Panc1 (cell line): ENCODE measurements at regions not wholly inside any gene's neighbourhood (a gene's known extent, or its start where the extent isn't known, plus 50 kb on each side); places are given as distances from the start of the nearest gene placed in this dataset.
"Not testable (repeated sequence)": the region's sequence is repeated elsewhere in the genome, so short reads cannot be mapped to it uniquely, and the experiment has no call there.

Experiments
- ATAC-seq: fragments of 200-7000 bp; cut with Tn5 transposase; 2 replicates; pipeline ENCODE4 v1.9.1; 2020; ENCODE audit warnings: mild to moderate bottlenecking, moderate library complexity
- BruUV-seq: library from RNA; stranded (reverse); fragments of 400-500 nt; replicated peaks from 2 replicates; lab custom pipeline; 2021; lab: Mats Ljungman, UMichigan
- CTCF ChIA-PET: fragments of 300-600 bp; sonication (Branson Sonifier 250); formaldehyde crosslinking; loops from one replicate; lab custom pipeline; 2022; ENCODE audit warnings: antibody characterized with exemption; lab: Charles Lee
- POLR2A ChIA-PET: fragments of 300-600 bp; sonication (Branson Sonifier 250); formaldehyde crosslinking; loops from one replicate; lab custom pipeline; 2022; ENCODE audit warnings: antibody characterized with exemption; lab: Charles Lee
- DNase-seq: peaks from one replicate; pipeline ENCODE4 v3.0.0-alpha.2; 2010; ENCODE audit warnings: low read depth, low spot score
- H3K27ac ChIP-seq: 2 replicates; pipeline ENCODE4 v1.5.1; 2011; ENCODE audit warnings: mild to moderate bottlenecking, low read length, inconsistent platforms
- H3K27me3 ChIP-seq: fragments of 200-500 bp; sonication (Bioruptor generic); 2 replicates; pipeline ENCODE4 v1.6.0; 2014; ENCODE audit warnings: low read length, inconsistent platforms; ENCODE audit not compliant: control insufficient read depth, insufficient read depth
- H3K36me3 ChIP-seq: fragments of 200-500 bp; sonication (Bioruptor generic); 2 replicates; pipeline ENCODE4 v1.5.1; 2014; ENCODE audit warnings: inconsistent platforms, mild to moderate bottlenecking, low read length, moderate library complexity; ENCODE audit not compliant: control insufficient read depth, insufficient read depth
- H3K4me1 ChIP-seq: 2 replicates; pipeline ENCODE4 v1.5.1; 2011; ENCODE audit warnings: inconsistent platforms, mild to moderate bottlenecking, low read length, moderate library complexity; ENCODE audit not compliant: control insufficient read depth, insufficient read depth
- H3K4me3 ChIP-seq, 2 experiments: 2 replicates each; pipeline ENCODE4 v1.5.1; 2011 to 2012; ENCODE audit warnings: low read depth in 2 of 2, low read length in 2 of 2, mild to moderate bottlenecking in 2 of 2, inconsistent platforms in 1 of 2, moderate library complexity in 1 of 2
- H3K9me3 ChIP-seq: fragments of 200-500 bp; sonication (Bioruptor generic); 2 replicates; pipeline ENCODE4 v1.5.1; 2014; ENCODE audit warnings: low read depth, mild to moderate bottlenecking, inconsistent platforms, low read length, moderate library complexity; ENCODE audit not compliant: control insufficient read depth, insufficient read depth
- POLR2AphosphoS5 ChIP-seq: IDR thresholded peaks from 2 replicates; pipeline ENCODE4 v1.6.1; 2012; ENCODE audit warnings: mild to moderate bottlenecking, low read depth, low read length, moderate library complexity
- SIN3A ChIP-seq: IDR thresholded peaks from 2 replicates; pipeline ENCODE4 v1.6.1; 2012; ENCODE audit warnings: low read depth, mild to moderate bottlenecking, low read length, moderate library complexity, borderline replicate concordance; ENCODE audit not compliant: insufficient read depth
- TCF7L2 ChIP-seq: IDR thresholded peaks from 2 replicates; pipeline ENCODE4 v1.6.1; 2011; ENCODE audit warnings: mild to moderate bottlenecking, low read depth, low read length, inconsistent platforms
- in situ Hi-C: cut with HindIII; loops from 2 replicates; pipeline ENCODE4 v1.10.0; 2016; ENCODE audit warnings: low sequenced_read_pairs, low pct_unique_long_range_greater_than_20kb
- intact Hi-C: fragments of 100-400 bp; cut with micrococcal nuclease; formaldehyde crosslinking; loops from one replicate; pipeline ENCODE4 v1.10.0; 2022; ENCODE audit not compliant: unreplicated experiment
- TF ChIP-seq, protein P1 (sequence below), 2 experiments: IDR thresholded peaks; 2 replicates each; pipeline ENCODE4 v1.6.1; 2011 to 2012; ENCODE audit warnings: low read depth in 2 of 2, control low read depth in 1 of 2, low read length in 1 of 2, mild to moderate bottlenecking in 1 of 2, moderate library complexity in 1 of 2; ENCODE audit not compliant: insufficient read depth in 1 of 2
- TF ChIP-seq, protein P2 (sequence below): fragments of 450-650 bp; IDR thresholded peaks from 2 replicates; pipeline ENCODE4 v1.5.1; 2017; ENCODE audit warnings: mild to moderate bottlenecking

DNA sequence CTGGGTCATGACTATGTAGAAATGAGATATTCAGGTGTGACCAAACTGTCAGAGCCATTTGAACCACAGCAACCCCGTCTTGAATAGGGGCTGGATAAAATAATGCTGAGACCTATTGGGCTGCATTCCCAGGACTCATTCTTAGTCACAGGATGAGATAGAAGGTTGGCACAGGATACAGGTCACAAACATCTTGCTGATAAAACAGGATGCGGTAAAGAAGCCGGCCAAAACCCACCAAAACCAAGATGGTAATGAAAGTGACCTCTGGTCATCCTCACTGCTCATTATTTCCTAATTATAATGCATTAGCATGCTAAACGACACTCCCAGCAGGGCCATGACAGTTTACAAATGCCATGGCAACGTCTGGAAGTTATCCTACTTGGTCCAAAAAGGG is 545.5 kb downstream of the TMEM114 start:
- ChIA-PET CTCF (no interaction called here), POLR2A (no interaction called here)
- TF ChIP-seq, protein P1, sequence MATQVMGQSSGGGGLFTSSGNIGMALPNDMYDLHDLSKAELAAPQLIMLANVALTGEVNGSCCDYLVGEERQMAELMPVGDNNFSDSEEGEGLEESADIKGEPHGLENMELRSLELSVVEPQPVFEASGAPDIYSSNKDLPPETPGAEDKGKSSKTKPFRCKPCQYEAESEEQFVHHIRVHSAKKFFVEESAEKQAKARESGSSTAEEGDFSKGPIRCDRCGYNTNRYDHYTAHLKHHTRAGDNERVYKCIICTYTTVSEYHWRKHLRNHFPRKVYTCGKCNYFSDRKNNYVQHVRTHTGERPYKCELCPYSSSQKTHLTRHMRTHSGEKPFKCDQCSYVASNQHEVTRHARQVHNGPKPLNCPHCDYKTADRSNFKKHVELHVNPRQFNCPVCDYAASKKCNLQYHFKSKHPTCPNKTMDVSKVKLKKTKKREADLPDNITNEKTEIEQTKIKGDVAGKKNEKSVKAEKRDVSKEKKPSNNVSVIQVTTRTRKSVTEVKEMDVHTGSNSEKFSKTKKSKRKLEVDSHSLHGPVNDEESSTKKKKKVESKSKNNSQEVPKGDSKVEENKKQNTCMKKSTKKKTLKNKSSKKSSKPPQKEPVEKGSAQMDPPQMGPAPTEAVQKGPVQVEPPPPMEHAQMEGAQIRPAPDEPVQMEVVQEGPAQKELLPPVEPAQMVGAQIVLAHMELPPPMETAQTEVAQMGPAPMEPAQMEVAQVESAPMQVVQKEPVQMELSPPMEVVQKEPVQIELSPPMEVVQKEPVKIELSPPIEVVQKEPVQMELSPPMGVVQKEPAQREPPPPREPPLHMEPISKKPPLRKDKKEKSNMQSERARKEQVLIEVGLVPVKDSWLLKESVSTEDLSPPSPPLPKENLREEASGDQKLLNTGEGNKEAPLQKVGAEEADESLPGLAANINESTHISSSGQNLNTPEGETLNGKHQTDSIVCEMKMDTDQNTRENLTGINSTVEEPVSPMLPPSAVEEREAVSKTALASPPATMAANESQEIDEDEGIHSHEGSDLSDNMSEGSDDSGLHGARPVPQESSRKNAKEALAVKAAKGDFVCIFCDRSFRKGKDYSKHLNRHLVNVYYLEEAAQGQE (IDR thresholded peaks at IDR 0.05; ENCODE audit: insufficient read depth in 1 of 2, low read depth in 2 of 2, low read length in 1 of 2): no peak
- no peak for TF ChIP-seq SIN3A
- TF ChIP-seq TCF7L2: no peak
- TF ChIP-seq POLR2AphosphoS5: no peak
- TF ChIP-seq, protein P2, sequence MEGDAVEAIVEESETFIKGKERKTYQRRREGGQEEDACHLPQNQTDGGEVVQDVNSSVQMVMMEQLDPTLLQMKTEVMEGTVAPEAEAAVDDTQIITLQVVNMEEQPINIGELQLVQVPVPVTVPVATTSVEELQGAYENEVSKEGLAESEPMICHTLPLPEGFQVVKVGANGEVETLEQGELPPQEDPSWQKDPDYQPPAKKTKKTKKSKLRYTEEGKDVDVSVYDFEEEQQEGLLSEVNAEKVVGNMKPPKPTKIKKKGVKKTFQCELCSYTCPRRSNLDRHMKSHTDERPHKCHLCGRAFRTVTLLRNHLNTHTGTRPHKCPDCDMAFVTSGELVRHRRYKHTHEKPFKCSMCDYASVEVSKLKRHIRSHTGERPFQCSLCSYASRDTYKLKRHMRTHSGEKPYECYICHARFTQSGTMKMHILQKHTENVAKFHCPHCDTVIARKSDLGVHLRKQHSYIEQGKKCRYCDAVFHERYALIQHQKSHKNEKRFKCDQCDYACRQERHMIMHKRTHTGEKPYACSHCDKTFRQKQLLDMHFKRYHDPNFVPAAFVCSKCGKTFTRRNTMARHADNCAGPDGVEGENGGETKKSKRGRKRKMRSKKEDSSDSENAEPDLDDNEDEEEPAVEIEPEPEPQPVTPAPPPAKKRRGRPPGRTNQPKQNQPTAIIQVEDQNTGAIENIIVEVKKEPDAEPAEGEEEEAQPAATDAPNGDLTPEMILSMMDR: no peak
- Histone ChIP-seq H3K4me3 (no peak overlapping the region), H3K27me3 (no peaks in the 10 kb centered on the region), H3K4me1 (no peaks in the 10 kb centered on the region), H3K9me3 (no peaks in the 10 kb centered on the region), H3K36me3 (no peaks in the 10 kb centered on the region), H3K27ac (no peak overlapping the region)
- no peak for ATAC-seq
- in situ Hi-C loops (no loop called here), intact Hi-C loops (no loop called here)
- no peak for DNase-seq
- BruUV-seq: no TSS peak

GRCh38 chr16:8032406-8032805 is 557.9 kb downstream of the TMEM114 start:
- Histone ChIP-seq H3K27ac (no peak overlapping the region), H3K9me3 (no peaks in the 10 kb centered on the region), H3K4me1 (no peaks in the 10 kb centered on the region), H3K4me3 (no peak overlapping the region), H3K27me3 (no peaks in the 10 kb centered on the region), H3K36me3 (no peaks in the 10 kb centered on the region)
- TF ChIP-seq POLR2AphosphoS5 (no peak), TCF7L2 (no peak), SIN3A (no peak)
- TF ChIP-seq, protein P2: no peak
- TF ChIP-seq, protein P1 (IDR thresholded peaks at IDR 0.05; ENCODE audit: insufficient read depth in 1 of 2, low read depth in 2 of 2, low read length in 1 of 2): no peak
- CTCF ChIA-PET: no interaction called here
- ATAC-seq: no peak
- DNase-seq: no peak
- intact Hi-C loops (no loop called here), in situ Hi-C loops (no loop called here)
- BruUV-seq: no TSS peak
- POLR2A ChIA-PET: no interaction called here

- intact Hi-C loops, H3K4me3 ChIP-seq, H3K36me3 ChIP-seq, ATAC-seq, H3K4me1 ChIP-seq, DNase-seq, POLR2A ChIA-PET, BruUV-seq, CTCF ChIA-PET, H3K9me3 ChIP-seq, H3K27me3 ChIP-seq, H3K27ac ChIP-seq, in situ Hi-C loops: not testable (repeated sequence)
These were observed 560.3 kb downstream of the TMEM114 start for GRCh38 chr16:8030004-8030403.
